ENCODE measurements at regions not wholly inside any gene's neighbourhood (a gene's known extent, or its start where the extent isn't known, plus 50 kb on each side); places are given as distances from the start of the nearest gene placed in this dataset.
"Not testable (repeated sequence)": the region's sequence is repeated elsewhere in the genome, so short reads cannot be mapped to it uniquely, and the experiment has no call there.

DNA sequence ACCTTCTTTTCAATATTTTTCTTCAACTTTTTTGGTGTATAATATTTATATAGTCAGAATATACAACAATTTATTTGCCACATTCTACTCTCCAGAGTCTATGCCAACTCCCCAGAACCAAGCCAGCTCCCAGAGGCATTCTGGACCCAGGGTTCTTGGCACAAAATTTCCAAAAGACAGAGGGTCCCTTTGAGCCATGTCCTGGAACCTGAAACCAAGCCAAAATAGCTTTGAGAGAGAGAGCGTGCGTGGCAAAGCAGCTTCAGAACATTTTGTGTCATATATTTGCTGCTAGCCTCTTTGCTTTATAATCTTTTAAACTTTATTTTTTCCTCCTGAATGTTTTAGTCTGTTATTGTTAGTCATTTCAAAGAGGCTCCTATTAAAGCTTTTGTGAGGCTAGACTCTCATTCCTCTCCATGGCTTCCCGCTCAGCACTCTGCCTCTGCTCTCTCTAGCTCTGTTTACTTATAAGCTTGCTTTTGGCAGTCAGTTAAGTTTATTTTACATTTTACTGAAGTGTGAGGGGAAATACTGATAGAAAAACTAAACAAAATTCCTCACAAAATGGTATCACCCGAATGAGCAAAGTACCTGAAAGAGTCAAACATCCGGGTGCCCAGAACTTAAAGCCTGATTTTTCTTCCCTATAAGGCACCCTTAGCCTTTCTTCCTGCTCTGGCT lies 605.1 kb upstream of the ID4 start:
- FAIRE-seq (no peak), DNase-seq (no peak), ATAC-seq (peak in 3 of 4 donors; percentile 20 to 49 (median 30))
- Histone ChIP-seq H3K27me3 (no peaks in the 10 kb centered on the region), H3K4me1 (no peaks in the 10 kb centered on the region), H3K9me3 (no peaks in the 10 kb centered on the region), H3K27ac (peak overlapping the region in 1 of 4 donors; percentile 35), H3K36me3 (no peaks in the 10 kb centered on the region), H3K4me3 (no peak overlapping the region)
- TF ChIP-seq, protein P1, sequence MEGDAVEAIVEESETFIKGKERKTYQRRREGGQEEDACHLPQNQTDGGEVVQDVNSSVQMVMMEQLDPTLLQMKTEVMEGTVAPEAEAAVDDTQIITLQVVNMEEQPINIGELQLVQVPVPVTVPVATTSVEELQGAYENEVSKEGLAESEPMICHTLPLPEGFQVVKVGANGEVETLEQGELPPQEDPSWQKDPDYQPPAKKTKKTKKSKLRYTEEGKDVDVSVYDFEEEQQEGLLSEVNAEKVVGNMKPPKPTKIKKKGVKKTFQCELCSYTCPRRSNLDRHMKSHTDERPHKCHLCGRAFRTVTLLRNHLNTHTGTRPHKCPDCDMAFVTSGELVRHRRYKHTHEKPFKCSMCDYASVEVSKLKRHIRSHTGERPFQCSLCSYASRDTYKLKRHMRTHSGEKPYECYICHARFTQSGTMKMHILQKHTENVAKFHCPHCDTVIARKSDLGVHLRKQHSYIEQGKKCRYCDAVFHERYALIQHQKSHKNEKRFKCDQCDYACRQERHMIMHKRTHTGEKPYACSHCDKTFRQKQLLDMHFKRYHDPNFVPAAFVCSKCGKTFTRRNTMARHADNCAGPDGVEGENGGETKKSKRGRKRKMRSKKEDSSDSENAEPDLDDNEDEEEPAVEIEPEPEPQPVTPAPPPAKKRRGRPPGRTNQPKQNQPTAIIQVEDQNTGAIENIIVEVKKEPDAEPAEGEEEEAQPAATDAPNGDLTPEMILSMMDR (IDR thresholded peaks at IDR 0.05): no peak
- intact Hi-C loops (cut with DNase I): no loop called here
- 32 to 34% methylated on average over 5 of the region's 5 CpGs for WGBS, 2 donors

DNA sequence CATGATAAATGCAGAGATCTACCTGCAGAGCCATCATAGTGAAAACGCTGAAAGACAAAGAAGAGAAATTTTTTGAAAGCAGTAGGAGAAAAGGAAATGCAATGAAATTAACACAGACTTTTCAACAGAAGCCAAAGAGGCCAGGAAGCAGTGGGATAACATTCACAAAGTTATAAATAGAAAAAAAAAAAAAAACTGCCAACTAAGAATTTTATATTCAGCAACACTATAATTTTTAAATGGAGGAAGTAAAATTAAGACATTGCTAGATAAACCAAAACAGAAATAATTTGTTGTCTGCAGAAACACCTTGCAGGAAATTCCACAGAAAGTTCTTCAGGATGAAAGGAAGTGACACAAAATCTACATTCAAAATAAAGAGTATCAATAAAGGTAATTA lies 591.5 kb upstream of the ID4 start:
- Histone ChIP-seq H3K9me3 (no peaks in the 10 kb centered on the region), H3K27me3 (no peaks in the 10 kb centered on the region), H3K4me3 (no peak overlapping the region), H3K27ac (no peak overlapping the region), H3K4me1 (no peaks in the 10 kb centered on the region), H3K36me3 (no peaks in the 10 kb centered on the region)
- DNase-seq (no peak), FAIRE-seq (peak; percentile 13), ATAC-seq (no peak)
- intact Hi-C loops (cut with DNase I): no loop called here
- TF ChIP-seq, protein P1 (IDR thresholded peaks at IDR 0.05): no peak
- 55 to 78% methylated on average over 1 of the region's 1 CpG for WGBS, 2 donors

DNA sequence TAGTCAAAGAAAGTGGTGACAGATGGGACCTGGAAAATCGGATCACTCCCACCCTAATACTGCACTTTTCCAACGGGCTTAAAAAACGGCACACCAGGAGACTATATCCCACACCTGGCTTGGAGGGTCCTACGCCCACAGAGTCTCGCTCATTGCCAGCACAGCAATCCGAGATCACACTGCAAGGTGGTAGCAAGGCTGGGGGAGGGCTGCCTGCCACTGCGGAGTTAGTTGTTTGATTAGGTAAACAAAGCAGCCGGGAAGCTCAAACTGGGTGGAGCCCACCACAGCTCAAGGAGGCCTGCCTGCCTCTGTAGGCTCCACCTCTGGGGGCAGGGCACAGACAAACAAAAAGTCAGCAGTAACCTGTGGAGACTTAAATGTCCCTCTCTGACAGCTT lies 590.0 kb upstream of the ID4 start:
- H3K4me3 ChIP-seq; H3K27me3 ChIP-seq; H3K4me1 ChIP-seq; H3K36me3 ChIP-seq; FAIRE-seq; intact Hi-C loops (cut with DNase I); ATAC-seq; H3K27ac ChIP-seq; H3K9me3 ChIP-seq: not testable (repeated sequence)
- peak in 1 of 6 donors; percentile 38 for DNase-seq
- 53 to 54% methylated on average over 8 of the region's 8 CpGs for WGBS, 2 donors

DNA sequence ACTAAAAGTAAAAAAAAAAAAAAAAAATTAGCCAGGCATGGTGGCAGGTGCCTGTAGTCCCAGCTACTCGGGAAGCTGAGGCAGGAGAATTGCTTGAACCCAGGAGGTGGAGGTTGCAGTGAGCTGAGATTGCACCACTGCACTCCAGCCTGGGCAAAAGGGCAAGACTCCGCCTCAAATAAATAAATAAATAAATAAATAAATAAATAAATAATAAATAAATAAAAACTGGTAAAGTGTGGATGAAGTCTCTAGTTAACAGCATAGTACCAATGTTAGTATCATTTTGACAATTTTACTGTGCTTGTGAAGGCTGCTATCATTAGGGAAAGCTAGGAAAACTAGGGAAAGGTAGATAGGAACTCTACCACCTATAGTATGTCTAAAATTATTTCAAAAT lies 581.0 kb upstream of the ID4 start:
- H3K9me3 ChIP-seq; FAIRE-seq; H3K36me3 ChIP-seq; H3K4me3 ChIP-seq; DNase-seq; intact Hi-C loops (cut with DNase I); ATAC-seq; H3K27ac ChIP-seq; H3K27me3 ChIP-seq; H3K4me1 ChIP-seq: not testable (repeated sequence)
- 64 to 68% methylated on average over 2 of the region's 2 CpGs for WGBS, 2 donors

DNA sequence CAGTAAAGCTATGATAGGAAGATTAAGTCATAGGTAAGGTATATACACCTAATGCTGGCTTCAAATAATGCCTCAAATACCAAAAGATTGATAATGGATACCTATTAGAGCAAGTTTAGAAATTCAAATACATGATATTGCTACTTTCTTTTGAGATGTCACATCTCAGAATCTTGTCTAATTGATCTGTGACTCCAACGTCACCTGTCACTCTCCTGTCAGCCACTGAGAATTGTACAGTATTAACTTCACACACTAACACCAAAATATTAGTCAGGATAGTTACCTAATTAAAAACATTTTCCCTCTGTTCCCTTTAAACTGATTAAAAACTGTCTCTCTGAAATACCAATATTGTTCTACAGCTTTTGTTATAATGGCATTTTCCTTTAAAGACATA lies 575.5 kb upstream of the ID4 start:
- Histone ChIP-seq H3K36me3 (no peaks in the 10 kb centered on the region), H3K4me1 (no peaks in the 10 kb centered on the region), H3K27ac (no peak overlapping the region), H3K9me3 (no peaks in the 10 kb centered on the region), H3K27me3 (no peaks in the 10 kb centered on the region), H3K4me3 (no peak overlapping the region)
- DNase-seq (no peak), FAIRE-seq (no peak), ATAC-seq (no peak)
- TF ChIP-seq, protein P1 (IDR thresholded peaks at IDR 0.05): no peak
- intact Hi-C loops (cut with DNase I): no loop called here
- WGBS, 2 donors: 62 to 87% methylated on average over 1 of the region's 1 CpG

DNA sequence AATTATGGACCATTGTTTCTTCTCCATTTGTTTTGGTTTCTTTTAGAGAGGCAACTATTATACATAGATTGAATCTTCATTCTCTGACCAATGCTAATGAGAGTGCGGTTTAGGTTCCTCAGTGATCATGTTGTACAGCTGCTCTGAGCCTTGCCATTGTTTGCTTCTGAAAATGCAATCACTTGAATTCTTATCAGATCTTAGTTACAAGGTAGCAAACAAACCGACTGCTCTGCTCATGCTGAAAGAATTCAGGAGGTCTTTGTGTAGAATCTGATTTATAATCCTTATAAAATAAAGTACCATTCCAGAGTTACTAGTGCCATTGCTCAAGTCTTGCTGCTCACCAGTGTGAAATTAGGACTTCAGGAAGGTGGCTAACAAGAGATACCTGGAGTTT lies 569.1 kb upstream of the ID4 start:
- Histone ChIP-seq H3K9me3 (no peaks in the 10 kb centered on the region), H3K27ac (peak overlapping the region in 2 of 4 donors; percentile 4 to 26), H3K36me3 (no peaks in the 10 kb centered on the region), H3K4me1 (no peaks in the 10 kb centered on the region), H3K27me3 (no peaks in the 10 kb centered on the region), H3K4me3 (no peak overlapping the region)
- TF ChIP-seq, protein P1 (IDR thresholded peaks at IDR 0.05): no peak
- ATAC-seq (peak in 2 of 4 donors; percentile 29 to 47), DNase-seq (no peak), FAIRE-seq (no peak)
- intact Hi-C loops (cut with DNase I): no loop called here
- WGBS, 2 donors: 29 to 30% methylated on average over 2 of the region's 2 CpGs
